Endothelial cell of umbilical vein (primary cell): ENCODE measurements at regions not wholly inside any gene's neighbourhood (a gene's known extent, or its start where the extent isn't known, plus 50 kb on each side); places are given as distances from the start of the nearest gene placed in this dataset.
"Not testable (repeated sequence)": the region's sequence is repeated elsewhere in the genome, so short reads cannot be mapped to it uniquely, and the experiment has no call there.

ENCODE experiments used
- EZH2 ChIP-seq: IDR thresholded peaks from 2 replicates; pipeline ENCODE4 v1.6.1; 2012; ENCODE audit warnings: borderline replicate concordance, low read depth, mild to moderate bottlenecking, moderate library complexity, low read length, inconsistent platforms; ENCODE audit not compliant: severe bottlenecking
- GATA2 ChIP-seq: IDR thresholded peaks from 2 replicates; pipeline ENCODE4 v1.7.0; 2011; ENCODE audit warnings: low read depth, mild to moderate bottlenecking, moderate library complexity, mixed read lengths, low read length; ENCODE audit not compliant: insufficient read length, insufficient read depth
- MAX ChIP-seq: IDR thresholded peaks from 2 replicates; pipeline ENCODE4 v1.6.1; 2011; ENCODE audit not compliant: insufficient read depth, insufficient read length
- MYC ChIP-seq: IDR thresholded peaks from one replicate; pipeline ENCODE4 v1.6.1; 2011; ENCODE audit warnings: mild to moderate bottlenecking, low read depth, low read length
- POLR2A ChIP-seq: IDR thresholded peaks from 2 replicates; pipeline ENCODE4 v1.6.1; 2012; ENCODE audit warnings: low read depth, mild to moderate bottlenecking, control low read depth, low read length
- POLR2AphosphoS5 ChIP-seq: IDR thresholded peaks from 2 replicates; pipeline ENCODE4 v1.6.1; 2012; ENCODE audit warnings: low read depth, mild to moderate bottlenecking, control low read depth, low read length, moderate library complexity; ENCODE audit not compliant: insufficient read depth
- TF ChIP-seq, protein P1 (sequence below), 2 donors: IDR thresholded peaks; 1 replicate in 1 of 2; 2 replicates in 1 of 2; pipeline ENCODE4 v1.5.1; 2011; ENCODE audit warnings: low read length in 2 of 2, mild to moderate bottlenecking in 2 of 2, moderate library complexity in 2 of 2, control low read depth in 1 of 2, inconsistent platforms in 1 of 2, low read depth in 1 of 2; ENCODE audit not compliant: insufficient read depth in 1 of 2; ENCODE audit errors: extremely low read depth in 1 of 2

DNA sequence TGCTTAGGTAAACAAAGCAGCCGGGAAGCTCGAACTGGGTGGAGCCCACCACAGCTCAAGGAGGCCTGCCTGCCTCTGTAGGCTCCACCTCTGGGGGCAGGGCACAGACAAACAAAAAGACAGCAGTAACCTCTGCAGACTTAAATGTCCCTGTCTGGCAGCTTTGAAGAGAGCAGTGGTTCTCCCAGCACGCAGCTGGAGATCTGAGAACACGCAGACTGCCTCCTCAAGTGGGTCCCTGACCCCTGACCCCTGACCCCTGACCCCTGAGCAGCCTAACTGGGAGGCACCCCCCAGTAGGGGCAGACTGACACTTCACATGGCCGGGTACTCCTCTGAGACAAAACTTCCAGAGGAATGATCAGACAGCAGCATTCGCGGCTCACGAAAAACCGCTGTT, 214.6 kb upstream of the STS start:
- TF ChIP-seq, protein P1, sequence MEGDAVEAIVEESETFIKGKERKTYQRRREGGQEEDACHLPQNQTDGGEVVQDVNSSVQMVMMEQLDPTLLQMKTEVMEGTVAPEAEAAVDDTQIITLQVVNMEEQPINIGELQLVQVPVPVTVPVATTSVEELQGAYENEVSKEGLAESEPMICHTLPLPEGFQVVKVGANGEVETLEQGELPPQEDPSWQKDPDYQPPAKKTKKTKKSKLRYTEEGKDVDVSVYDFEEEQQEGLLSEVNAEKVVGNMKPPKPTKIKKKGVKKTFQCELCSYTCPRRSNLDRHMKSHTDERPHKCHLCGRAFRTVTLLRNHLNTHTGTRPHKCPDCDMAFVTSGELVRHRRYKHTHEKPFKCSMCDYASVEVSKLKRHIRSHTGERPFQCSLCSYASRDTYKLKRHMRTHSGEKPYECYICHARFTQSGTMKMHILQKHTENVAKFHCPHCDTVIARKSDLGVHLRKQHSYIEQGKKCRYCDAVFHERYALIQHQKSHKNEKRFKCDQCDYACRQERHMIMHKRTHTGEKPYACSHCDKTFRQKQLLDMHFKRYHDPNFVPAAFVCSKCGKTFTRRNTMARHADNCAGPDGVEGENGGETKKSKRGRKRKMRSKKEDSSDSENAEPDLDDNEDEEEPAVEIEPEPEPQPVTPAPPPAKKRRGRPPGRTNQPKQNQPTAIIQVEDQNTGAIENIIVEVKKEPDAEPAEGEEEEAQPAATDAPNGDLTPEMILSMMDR (IDR thresholded peaks at IDR 0.05; ENCODE audit: extremely low read depth in 1 of 2, insufficient read depth in 1 of 2, low read depth in 1 of 2, low read length in 2 of 2): not testable (repeated sequence)
- TF ChIP-seq EZH2, POLR2AphosphoS5, POLR2A, MAX, GATA2, MYC: not testable (repeated sequence)
